Erythroblast (primary cell): ENCODE measurements at regions not wholly inside any gene's neighbourhood (a gene's known extent, or its start where the extent isn't known, plus 50 kb on each side); places are given as distances from the start of the nearest gene placed in this dataset.

Source experiments
- GATA1 ChIP-seq: IDR thresholded peaks from 2 replicates; pipeline ENCODE4 v1.6.1; 2011; ENCODE audit warnings: low read depth, mild to moderate bottlenecking, control low read depth, low read length, moderate library complexity
- POLR2A ChIP-seq: IDR thresholded peaks from 2 replicates; pipeline ENCODE4 v1.6.1; 2011; ENCODE audit warnings: mild to moderate bottlenecking, low read length

GRCh38 chr9:73434826-73435225 lies 283.2 kb downstream of the ANXA1 start:
- TF ChIP-seq POLR2A, result no peak
- TF ChIP-seq GATA1, result no peak
